Kidney (tissue), 13 donors: ENCODE measurements at regions not wholly inside any gene's neighbourhood (a gene's known extent, or its start where the extent isn't known, plus 50 kb on each side); places are given as distances from the start of the nearest gene placed in this dataset.

ENCODE experiments used
- DNase-seq, 5 donors: peaks; one replicate each; pipeline ENCODE4 v3.0.0-alpha.2; 2013 to 2020
- FAIRE-seq: peaks from 2 replicates; lab custom pipeline; 2012; peaks lifted over from hg19 to GRCh38; lab: Jason Lieb, UNC
- H3K27ac ChIP-seq, 2 donors: one replicate each; pipeline ENCODE4 v1.7.0; 2013; ENCODE audit warnings: low read depth in 2 of 2, low read length in 2 of 2, inconsistent platforms in 1 of 2
- H3K27me3 ChIP-seq: one replicate; pipeline ENCODE4 v1.7.1; 2013; ENCODE audit warnings: low read length, inconsistent platforms; ENCODE audit not compliant: control insufficient read depth, insufficient read depth
- H3K36me3 ChIP-seq, 3 donors: one replicate each; pipeline versions ENCODE4 v1.7.0 to v1.7.1; 2013; ENCODE audit warnings: low read length in 3 of 3, control low read depth in 1 of 3, inconsistent platforms in 1 of 3; ENCODE audit not compliant: insufficient read depth in 3 of 3, control insufficient read depth in 2 of 3
- H3K4me1 ChIP-seq, 3 donors: one replicate each; pipeline versions ENCODE4 v1.7.0 to v1.7.1; 2013; ENCODE audit warnings: low read length in 3 of 3, inconsistent platforms in 1 of 3, low read depth in 1 of 3; ENCODE audit not compliant: control insufficient read depth in 2 of 3, insufficient read depth in 2 of 3
- H3K4me3 ChIP-seq, 3 donors: one replicate each; pipeline versions ENCODE4 v1.7.0 to v1.8.1; 2013; ENCODE audit warnings: low read length in 3 of 3, control low read depth in 1 of 3, inconsistent platforms in 1 of 3
- H3K9ac ChIP-seq, 3 donors: one replicate each; pipeline versions ENCODE4 v1.7.0 to v1.7.1; 2013; ENCODE audit warnings: low read length in 3 of 3, control low read depth in 1 of 3, inconsistent platforms in 1 of 3
- H3K9me3 ChIP-seq, 3 donors: one replicate each; pipeline versions ENCODE4 v1.7.0 to v1.7.1; 2013; ENCODE audit warnings: low read length in 3 of 3, control low read depth in 1 of 3, inconsistent platforms in 1 of 3; ENCODE audit not compliant: control insufficient read depth in 2 of 3, insufficient read depth in 1 of 3
- intact Hi-C: fragments of 100-400 bp; cut with DNase I; formaldehyde crosslinking; loops from one replicate; pipeline ENCODE4 v1.11.1; 2022
- TF ChIP-seq, protein P1 (sequence below): IDR thresholded peaks from 3 replicates; pipeline ENCODE4 v1.5.1; 2012; ENCODE audit warnings: mild to moderate bottlenecking, moderate library complexity, borderline replicate concordance; ENCODE audit not compliant: insufficient read depth; ENCODE audit errors: extremely low read depth
- donor health status: control.
- donor health status: control.
- donor health status: control.
- donor health status: control.
- donor health status: control.
- donor health status: DM: yes; HTN: yes; CAD: no.
- donor health status: Normal renal cell carcinoma (clear cell type).

DNA sequence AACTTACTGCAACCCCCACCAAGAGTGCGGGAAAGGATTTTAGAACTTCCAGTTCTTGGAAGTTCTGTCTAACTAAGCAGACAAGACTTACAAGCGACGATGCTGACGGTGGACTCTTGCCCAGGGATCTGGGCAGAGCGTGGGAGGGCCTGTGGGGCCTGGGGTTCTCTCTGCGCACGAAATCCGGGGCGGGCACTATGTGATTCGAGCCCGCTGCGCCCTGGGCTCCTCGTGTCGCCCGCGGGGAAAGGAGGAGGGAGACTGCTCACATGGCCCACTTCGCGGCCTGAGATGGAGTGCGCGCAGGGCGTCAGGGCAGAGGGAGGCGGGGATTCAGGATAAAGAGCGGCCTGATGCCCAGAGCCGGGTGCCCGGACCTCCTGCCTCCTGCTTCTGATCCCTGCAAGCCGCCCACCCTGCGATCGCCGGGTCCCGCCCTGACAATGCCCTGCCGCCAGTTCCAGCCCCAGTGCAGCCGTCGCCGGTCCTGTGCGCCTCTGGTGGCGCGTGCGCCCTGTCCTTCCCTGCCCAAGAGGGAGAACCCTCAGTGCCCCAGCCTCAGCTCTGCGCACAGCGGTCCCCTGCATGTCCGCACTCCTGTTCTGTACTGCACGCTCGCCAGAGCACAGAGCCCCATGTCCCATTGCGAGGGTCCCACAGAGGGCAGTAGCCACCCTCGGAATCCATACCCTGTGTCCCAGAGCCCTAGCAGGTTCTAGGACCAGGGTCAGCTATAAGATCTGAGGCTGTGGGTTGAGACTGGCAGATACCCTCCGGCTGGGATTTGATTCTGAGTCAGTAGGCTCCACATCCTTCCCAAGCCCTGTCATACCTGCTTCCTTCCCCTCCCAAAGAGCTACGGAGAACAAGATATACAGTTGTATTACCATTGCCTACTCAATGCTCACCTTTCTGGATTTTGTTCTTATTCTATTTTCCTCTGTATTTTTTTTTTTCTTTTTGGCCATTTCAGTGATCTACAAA is 99.4 kb upstream of the TMEM106B start:
- H3K27ac ChIP-seq = peak overlapping the region; percentile 12 to 49
- intact Hi-C loops = no loop called here

DNA sequence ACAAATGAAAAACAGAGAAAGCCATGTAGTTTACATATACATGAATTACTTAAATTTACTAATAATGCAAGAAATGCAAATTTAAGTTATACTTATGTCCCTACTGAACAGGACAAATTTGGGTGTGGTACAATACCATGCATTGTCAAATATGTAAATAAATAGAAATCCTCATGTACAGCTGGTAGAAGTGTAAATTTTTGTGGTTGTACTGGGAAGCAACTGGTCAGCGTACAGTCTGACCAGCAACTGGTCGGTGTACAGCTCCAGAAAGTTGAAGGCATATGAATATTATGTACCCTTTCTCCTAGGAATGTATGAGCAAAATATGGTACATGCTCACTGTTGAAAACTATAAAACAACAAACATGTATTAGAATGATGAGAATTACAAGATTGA is 93.9 kb upstream of the TMEM106B start:
- DNase-seq (no peak), FAIRE-seq (no peak)
- intact Hi-C loops = no loop called here
- Histone ChIP-seq H3K36me3 (no peaks in the 10 kb centered on the region), H3K27me3 (no peaks in the 10 kb centered on the region), H3K9ac (no peak overlapping the region), H3K9me3 (no peaks in the 10 kb centered on the region), H3K27ac (no peak overlapping the region), H3K4me3 (no peak overlapping the region), H3K4me1 (no peaks in the 10 kb centered on the region)
- TF ChIP-seq, protein P1, sequence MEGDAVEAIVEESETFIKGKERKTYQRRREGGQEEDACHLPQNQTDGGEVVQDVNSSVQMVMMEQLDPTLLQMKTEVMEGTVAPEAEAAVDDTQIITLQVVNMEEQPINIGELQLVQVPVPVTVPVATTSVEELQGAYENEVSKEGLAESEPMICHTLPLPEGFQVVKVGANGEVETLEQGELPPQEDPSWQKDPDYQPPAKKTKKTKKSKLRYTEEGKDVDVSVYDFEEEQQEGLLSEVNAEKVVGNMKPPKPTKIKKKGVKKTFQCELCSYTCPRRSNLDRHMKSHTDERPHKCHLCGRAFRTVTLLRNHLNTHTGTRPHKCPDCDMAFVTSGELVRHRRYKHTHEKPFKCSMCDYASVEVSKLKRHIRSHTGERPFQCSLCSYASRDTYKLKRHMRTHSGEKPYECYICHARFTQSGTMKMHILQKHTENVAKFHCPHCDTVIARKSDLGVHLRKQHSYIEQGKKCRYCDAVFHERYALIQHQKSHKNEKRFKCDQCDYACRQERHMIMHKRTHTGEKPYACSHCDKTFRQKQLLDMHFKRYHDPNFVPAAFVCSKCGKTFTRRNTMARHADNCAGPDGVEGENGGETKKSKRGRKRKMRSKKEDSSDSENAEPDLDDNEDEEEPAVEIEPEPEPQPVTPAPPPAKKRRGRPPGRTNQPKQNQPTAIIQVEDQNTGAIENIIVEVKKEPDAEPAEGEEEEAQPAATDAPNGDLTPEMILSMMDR = no peak

More for the DNA sequence above, 99.4 kb upstream of the TMEM106B start:
- Histone ChIP-seq H3K9ac (peak overlapping the region; percentile 13 to 25 (median 19)), H3K9me3 (no peaks in the 10 kb centered on the region), H3K4me3 (peak overlapping the region; percentile 40 to 45 (median 43)), H3K36me3 (no peaks in the 10 kb centered on the region), H3K27me3 (no peaks in the 10 kb centered on the region), H3K4me1 (peaks cover 7 to 14% (median 7%) of the 10 kb centered on the region in 3 donors)
- TF ChIP-seq, protein P1 = no peak
- DNase-seq = peak; percentile 72 to 87 (median 84)
- FAIRE-seq = no peak

DNA sequence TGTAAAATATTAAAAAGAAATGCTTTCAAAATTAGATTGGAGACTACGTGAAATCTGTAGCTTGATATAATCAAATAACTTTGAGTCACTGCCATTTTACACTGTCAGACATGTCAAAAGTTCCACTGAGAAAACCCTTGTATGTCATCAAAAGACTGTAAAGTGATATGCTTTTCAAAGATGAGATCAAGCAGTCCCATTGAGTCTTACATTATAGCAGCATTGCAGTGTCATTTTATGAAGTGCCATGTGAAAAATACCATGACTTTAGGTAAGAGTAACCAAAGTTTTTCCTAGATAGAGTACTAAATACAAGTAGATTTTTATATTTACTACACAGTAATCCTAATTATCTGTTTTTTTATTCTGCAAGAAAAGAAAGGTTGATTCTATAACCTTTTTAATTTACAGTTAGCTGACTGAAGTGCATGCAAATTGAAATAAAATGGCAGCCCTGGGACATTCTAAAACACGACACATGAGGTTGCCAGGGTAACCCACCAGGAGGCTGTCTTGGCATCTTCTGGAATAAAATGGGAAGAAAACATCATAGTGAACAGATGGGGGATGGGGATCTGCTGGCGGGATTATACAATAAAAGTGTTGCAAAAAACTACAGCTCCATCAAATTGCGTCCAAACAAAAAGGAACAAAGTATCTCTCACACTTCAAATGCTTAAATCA is 91.3 kb upstream of the TMEM106B start:
- no peak for FAIRE-seq
- no peaks in the 10 kb centered on the region for H3K4me1 ChIP-seq
- H3K27ac ChIP-seq = no peak overlapping the region
- H3K27me3 ChIP-seq = no peaks in the 10 kb centered on the region
- no peak overlapping the region for H3K9ac ChIP-seq
- DNase-seq = no peak
- intact Hi-C loops = no loop called here
- no peaks in the 10 kb centered on the region for H3K36me3 ChIP-seq
- no peaks in the 10 kb centered on the region for H3K9me3 ChIP-seq
- no peak overlapping the region for H3K4me3 ChIP-seq
- TF ChIP-seq, protein P1 = no peak
